K562 (cell line): ENCODE measurements at regions not wholly inside any gene's neighbourhood (a gene's known extent, or its start where the extent isn't known, plus 50 kb on each side); places are given as distances from the start of the nearest gene placed in this dataset.

Source experiments
- ARNT ChIP-seq, 2 experiments: fragments of 450-650 bp; IDR thresholded peaks; 2 replicates each; pipeline ENCODE4 v1.6.1; 2016; ENCODE audit warnings: mild to moderate bottlenecking in 1 of 2
- ELF2 ChIP-seq: fragments of 250-450 bp; sonication (Bioruptor Pico); IDR thresholded peaks from 2 replicates; pipeline ENCODE4 v1.5.0; 2021; ENCODE audit warnings: mild to moderate bottlenecking
- EZH2 ChIP-seq: IDR thresholded peaks from 2 replicates; pipeline ENCODE4 v1.6.1; 2012; ENCODE audit warnings: low read depth, mild to moderate bottlenecking, inconsistent platforms, low read length, borderline replicate concordance
- MAFK ChIP-seq: IDR thresholded peaks from 2 replicates; pipeline ENCODE4 v1.6.1; 2011; ENCODE audit warnings: low read length, improper control_type of control experiment
- POLR2AphosphoS2 ChIP-seq: IDR thresholded peaks from 2 replicates; pipeline ENCODE4 v1.6.1; 2012; ENCODE audit warnings: low read length, improper control_type of control experiment
- PTBP1 ChIP-seq: fragments of 200-400 bp; formaldehyde crosslinking; IDR thresholded peaks from 2 replicates; pipeline ENCODE4 v1.6.1; 2017; ENCODE audit warnings: low read depth, low read length
- ZNF436 ChIP-seq: fragments of 250-450, 450-650 bp; sonication (Bioruptor Pico); formaldehyde crosslinking; IDR thresholded peaks from 2 replicates; pipeline ENCODE4 v1.7.0; 2020; ENCODE audit warnings: mild to moderate bottlenecking
- TF ChIP-seq, protein P1 (sequence below): sonication (generic); formaldehyde crosslinking; IDR thresholded peaks from 2 replicates; pipeline ENCODE4 v1.8.0; 2022; ENCODE audit warnings: mild to moderate bottlenecking, missing genetic modification reagents, borderline replicate concordance
- TF ChIP-seq, protein P2 (sequence below), 3 experiments: IDR thresholded peaks in 2 of 3; conservative IDR thresholded peaks in 1 of 3; 2 replicates each; pipeline ENCODE4 v1.5.1; 2011 to 2012; ENCODE audit warnings: low read length in 3 of 3, mild to moderate bottlenecking in 3 of 3, control low read depth in 2 of 3, improper control_type of control experiment in 1 of 3, inconsistent platforms in 1 of 3, low read depth in 1 of 3, mixed read lengths in 1 of 3, moderate library complexity in 1 of 3; ENCODE audit not compliant: insufficient read depth in 2 of 3

DNA sequence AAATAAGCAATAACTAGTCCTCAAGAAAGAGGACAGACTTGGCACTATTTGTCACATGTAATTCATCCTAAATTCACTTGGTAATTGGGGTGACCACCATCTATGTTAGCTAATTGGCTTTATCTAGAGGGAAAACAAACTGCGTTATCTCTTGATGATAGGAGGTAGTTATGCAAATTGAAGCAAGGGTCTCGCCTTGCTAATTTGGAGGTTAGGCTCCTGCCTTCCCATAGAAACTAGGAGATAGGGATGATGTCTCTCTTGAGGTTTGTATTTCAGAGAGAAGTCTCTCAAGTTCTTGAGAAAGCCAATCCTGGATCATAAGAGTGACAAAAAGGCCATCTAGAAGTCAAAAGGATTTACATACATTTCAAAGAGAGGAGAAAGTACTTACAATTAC is 179.9 kb downstream of the SLITRK6 start:
- TF ChIP-seq, protein P1, sequence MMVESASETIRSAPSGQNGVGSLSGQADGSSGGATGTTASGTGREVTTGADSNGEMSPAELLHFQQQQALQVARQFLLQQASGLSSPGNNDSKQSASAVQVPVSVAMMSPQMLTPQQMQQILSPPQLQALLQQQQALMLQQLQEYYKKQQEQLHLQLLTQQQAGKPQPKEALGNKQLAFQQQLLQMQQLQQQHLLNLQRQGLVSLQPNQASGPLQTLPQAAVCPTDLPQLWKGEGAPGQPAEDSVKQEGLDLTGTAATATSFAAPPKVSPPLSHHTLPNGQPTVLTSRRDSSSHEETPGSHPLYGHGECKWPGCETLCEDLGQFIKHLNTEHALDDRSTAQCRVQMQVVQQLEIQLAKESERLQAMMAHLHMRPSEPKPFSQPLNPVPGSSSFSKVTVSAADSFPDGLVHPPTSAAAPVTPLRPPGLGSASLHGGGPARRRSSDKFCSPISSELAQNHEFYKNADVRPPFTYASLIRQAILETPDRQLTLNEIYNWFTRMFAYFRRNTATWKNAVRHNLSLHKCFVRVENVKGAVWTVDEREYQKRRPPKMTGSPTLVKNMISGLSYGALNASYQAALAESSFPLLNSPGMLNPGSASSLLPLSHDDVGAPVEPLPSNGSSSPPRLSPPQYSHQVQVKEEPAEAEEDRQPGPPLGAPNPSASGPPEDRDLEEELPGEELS (CRISPR knock-in tag): no peak
- TF ChIP-seq, protein P2, sequence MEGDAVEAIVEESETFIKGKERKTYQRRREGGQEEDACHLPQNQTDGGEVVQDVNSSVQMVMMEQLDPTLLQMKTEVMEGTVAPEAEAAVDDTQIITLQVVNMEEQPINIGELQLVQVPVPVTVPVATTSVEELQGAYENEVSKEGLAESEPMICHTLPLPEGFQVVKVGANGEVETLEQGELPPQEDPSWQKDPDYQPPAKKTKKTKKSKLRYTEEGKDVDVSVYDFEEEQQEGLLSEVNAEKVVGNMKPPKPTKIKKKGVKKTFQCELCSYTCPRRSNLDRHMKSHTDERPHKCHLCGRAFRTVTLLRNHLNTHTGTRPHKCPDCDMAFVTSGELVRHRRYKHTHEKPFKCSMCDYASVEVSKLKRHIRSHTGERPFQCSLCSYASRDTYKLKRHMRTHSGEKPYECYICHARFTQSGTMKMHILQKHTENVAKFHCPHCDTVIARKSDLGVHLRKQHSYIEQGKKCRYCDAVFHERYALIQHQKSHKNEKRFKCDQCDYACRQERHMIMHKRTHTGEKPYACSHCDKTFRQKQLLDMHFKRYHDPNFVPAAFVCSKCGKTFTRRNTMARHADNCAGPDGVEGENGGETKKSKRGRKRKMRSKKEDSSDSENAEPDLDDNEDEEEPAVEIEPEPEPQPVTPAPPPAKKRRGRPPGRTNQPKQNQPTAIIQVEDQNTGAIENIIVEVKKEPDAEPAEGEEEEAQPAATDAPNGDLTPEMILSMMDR (IDR thresholded peaks at IDR 0.05 in 2 of 3, conservative IDR thresholded peaks at IDR 0.05 in 1 of 3; ENCODE audit: insufficient read depth in 2 of 3, low read depth in 1 of 3, low read length in 3 of 3): no peak
- TF ChIP-seq MAFK (no peak), ZNF436 (CRISPR knock-in tag) (no peak), ELF2 (no peak), ARNT (IDR thresholded peaks at IDR 0.05) (no peak), EZH2 (no peak), PTBP1 (no peak), POLR2AphosphoS2 (no peak)
